HG02623 (cell line): ENCODE measurements at regions not wholly inside any gene's neighbourhood (a gene's known extent, or its start where the extent isn't known, plus 50 kb on each side); places are given as distances from the start of the nearest gene placed in this dataset.
A peak's percentile ranks its signal among the peaks of the same experiment; 100 is the strongest.
"Not testable (repeated sequence)": the region's sequence is repeated elsewhere in the genome, so short reads cannot be mapped to it uniquely, and the experiment has no call there.

Experiments used
- ATAC-seq: cut with Tn5 transposase; IDR thresholded peaks from one replicate; pipeline ENCODE4 v1.9.1; 2021; ENCODE audit warnings: moderate library complexity; ENCODE audit not compliant: unreplicated experiment

DNA sequence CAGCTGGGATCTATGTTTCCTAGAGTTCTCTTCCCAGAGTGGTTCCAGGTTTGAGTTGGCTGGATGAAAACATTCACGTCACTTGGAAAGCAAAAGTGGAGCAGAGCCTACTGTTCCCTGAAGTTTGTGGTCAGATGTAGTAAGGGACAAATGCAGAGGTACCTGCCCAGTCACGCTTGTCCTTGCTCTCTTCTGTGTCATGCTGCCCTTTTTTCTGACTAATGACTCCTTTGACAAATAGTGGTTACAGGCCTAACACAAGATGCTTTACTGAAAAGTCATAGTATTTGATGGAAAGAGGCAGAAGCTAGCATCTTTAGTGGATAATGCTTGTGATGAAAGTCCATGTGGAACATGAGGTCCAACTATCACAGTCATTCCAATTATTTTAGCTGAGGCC lies 881.4 kb upstream of the B3GALT2 start:
- ATAC-seq = no peak

DNA sequence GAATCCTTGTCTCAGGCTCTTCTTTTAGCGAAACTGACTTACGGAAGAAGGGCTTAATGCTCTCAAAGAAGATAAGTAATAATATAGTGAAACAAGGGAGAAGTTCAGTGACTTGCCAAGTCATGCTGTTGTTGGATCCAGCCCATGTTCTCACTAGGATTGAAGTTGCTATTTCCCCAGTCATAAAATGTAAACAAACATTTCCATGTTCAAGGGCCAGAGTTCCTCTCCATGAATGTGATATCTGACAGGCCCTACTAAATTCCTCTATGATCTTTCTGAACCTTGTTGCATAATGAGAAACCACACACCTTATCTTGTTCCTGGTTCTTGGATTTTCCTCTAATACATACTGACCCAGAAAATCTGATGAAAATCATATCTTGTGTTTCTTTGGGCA lies 876.5 kb upstream of the B3GALT2 start:
- no peak for ATAC-seq

DNA sequence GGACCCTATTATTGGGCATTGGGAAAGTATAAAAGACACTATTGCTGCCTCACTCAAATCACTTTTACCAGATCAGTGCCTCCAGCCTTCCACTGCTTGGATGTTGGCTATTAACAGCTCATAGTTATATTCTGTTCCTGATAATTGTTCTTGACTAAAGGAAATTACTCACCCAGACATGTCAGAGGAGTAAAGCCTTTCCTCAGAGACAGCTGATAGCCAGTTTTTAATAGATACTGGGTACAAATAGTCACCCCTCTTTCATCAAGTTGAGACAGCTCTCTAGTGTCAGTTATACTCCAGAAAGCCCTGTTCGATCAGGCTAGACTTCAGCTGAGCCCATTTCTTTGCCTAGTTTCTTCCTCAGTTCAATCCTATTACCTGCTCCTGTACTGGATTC lies 876.1 kb upstream of the B3GALT2 start:
- ATAC-seq = no peak

DNA sequence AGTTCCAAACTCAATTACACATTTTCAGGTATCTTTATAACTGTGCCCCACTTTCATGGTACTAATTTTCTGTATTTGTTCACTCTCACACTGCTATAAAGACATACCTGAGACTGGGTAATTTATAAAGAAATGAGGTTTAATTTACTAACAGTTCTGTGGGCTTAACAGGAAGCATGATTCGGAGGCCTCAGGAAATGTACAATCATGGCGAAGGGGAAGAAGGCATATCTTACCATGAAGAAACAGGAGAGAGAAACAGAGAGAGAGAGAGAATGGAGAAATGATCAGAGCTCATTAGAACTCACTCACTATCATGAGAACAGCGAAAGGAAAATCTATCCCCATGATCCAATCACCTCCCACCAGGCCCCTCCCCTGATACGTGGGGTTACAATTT lies 874.1 kb upstream of the B3GALT2 start:
- ATAC-seq = no peak

DNA sequence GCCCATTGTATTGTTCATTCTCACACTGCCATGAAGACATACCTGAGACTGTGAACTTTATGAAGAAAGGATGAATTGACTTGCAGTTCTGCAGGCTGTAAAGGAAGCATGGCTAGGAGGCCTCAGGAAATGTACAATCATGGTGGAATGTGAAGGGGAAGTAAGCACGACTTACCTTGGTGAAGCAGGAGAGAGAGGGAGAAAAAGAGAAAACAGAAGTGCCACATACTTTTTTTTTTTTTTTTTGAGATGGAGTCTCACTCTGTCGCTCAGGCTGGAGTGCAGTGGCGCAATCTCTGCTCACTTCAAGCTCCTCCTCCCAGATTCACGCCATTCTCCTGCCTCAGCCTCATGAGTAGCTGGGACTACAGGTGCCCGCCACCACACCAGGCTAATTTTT lies 871.9 kb upstream of the B3GALT2 start:
- ATAC-seq = not testable (repeated sequence)

DNA sequence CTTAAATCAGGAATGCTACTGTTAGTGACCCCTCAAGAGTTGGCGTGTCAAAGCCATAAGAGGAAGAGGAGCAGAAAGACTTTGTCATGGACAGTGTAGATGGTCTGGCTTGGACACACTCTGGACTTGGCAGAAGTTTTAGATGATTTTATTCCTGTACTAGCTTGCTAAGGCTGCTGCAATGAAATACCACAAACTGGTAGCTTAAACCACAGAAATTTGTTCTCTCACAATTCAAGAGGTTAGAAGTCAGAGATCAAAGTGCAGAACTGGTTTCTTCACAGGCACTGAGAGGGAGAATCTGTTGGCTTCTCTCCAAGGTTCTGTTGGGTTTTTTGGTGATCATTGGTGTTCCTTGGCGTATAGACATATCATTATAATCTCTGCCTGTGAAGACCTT lies 869.8 kb upstream of the B3GALT2 start:
- no peak for ATAC-seq

DNA sequence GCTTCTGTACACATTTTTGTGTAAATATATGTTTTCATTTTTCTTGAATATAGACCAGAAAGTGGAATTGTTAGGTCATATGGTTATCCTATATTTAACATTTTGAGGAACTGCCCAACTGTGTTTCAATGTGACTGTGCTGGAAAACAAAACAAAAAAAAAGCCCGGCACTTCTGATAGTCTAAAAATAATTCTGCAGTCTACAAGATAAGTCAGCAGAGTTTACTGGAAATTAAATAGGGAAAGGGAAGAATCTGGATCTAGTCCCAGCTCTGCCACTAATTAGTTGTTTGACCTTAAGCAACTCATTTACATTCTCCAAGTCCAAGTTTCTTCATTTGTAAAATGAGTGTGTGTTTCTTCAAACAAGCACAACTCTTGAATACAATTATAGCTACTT lies 869.1 kb upstream of the B3GALT2 start:
- ATAC-seq = no peak

DNA sequence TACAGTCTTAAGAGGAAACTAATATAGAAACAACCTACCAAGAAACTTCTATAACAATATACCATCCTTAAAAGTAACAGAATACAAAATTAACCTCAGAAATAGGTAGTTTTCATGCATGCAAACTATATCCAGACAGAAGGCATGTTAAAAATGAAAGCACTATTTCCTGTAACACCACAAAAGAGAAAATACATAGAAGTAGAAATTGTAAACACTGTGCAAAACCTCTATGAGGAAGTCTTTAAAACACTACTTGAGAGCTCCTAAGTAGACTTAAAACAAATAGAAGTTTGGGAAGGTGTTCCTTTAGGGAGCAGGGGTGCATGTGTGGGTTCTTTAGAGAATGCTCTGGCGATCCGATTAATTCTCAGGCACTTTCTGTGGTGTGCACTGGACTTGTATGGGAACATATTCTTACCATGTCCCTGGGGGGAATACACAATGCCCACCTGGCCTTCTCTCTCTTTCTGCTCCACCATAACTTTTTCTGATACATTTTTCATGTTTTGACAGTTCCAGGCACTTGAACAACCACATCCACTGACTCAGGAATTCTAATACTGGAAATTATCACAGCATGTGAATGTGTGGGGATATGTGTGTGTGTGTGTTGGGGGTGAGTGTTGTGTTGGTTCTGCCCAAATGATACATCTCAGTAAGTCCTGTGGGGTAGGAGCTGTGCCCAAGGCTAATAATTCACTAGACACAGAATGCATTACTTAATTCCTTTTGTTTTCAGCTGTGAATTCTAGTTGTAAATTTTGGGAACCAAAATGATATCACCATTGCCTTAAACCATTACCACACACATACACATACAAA lies 866.3 kb upstream of the B3GALT2 start:
- peak; percentile 44 for ATAC-seq

DNA sequence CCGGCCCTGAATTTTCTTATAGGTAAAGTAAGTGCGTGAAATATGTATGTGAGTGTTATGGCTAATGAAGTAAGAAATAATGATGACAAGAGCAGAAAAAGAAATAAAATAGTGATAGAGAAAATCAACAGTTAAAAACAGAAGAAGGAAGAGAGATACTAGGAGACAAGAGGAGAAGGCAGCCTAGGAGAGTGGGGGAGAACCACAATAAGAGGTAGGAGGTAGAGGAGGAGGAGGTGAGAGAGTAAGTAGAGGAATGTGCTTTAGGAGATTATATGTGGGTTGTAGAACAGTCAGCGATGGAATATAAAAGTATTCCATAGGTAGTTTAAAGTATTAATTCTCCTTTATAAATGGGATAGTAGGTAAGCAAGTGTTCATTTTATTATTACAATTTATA lies 861.5 kb upstream of the B3GALT2 start:
- no peak for ATAC-seq

DNA sequence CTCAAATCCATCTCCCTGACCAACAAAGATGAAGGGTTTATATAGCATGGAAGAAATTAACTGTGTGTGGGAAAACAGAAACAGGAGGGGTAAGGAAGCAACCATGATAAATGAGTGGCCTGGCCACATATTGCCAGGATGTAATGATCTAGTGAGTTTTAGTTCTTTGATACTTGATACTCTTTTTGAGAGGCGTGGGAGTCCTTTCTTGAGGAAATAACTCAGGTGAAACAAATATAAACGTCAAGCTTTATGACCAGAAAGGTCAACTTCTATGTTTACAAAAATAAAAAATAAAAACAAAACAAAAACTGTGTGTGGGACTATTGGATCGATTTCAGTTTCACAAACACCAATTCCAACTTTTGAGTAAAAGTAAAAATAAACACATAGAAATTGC lies 860.8 kb upstream of the B3GALT2 start:
- ATAC-seq = no peak

DNA sequence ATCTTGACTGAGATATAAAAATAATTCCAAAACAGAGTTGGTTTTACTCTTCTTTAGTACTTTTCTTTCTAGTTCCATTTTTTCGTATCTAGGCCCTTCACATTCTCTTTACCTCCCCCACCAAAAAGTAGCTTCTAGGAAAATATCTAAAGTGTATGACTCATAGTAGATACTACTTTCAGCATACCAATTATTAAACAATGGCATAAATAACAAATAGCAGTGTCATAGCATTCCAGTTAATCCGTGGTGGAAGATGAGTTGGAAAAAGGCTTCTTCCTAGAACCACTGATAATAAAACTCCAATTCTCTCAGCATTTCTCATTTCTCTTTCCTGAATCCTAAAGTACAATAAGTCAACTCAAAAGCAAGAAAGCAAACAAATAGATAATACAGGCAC lies 859.0 kb upstream of the B3GALT2 start:
- ATAC-seq = no peak

DNA sequence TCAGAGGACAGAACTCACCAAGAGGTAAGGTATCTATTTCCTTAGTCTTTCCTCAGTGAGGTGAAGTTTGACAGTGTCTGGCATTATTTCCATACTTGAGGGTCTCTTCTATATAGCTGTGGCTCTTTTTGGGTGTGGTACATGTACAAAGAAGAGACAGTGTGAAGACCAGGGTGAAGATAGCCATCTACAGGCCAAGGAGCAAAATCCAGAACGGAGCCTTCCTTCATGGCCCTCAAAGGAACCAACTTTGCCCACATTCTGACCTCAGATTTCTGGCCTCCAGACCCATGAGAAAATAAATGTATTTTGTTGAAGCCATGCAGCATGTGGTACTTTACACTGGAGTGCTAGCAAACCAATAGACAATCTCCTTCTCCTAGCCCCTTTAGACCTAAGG lies 858.5 kb upstream of the B3GALT2 start:
- ATAC-seq = no peak

DNA sequence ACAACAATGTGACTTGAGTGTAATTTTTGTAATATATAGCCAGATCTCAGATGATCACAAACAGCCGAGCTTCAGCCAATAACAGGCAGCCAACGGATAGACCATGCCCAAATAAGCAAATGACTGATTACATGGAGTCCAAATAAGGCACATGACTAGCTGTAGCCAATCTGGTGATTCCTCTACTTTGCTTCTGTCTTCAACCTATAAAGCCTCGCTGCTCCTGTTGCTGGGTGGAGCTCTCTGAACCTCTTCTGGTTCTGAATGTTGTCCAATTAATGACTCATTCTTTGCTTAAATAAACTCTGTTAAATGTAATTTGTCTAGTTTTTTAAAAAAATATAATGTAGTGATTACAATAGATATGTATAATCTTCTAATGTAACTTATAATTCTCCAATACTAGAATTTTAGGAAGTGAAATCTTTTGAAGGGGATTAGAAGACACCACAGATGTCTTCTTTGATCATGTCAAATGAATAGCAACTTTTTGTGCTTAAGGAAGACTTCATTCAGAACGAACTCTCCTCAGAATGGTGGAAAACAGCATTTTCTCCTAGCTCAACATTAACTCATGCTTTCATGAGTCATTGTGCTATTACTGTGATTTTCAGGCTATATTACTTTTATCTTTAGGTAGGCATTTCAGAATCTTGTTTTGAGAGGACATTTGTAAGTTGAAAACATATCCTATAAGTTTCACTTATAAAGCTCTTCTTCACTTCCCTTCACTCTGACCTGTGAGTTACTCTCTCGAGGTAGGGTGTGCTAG lies 857.8 kb upstream of the B3GALT2 start:
- no peak for ATAC-seq

DNA sequence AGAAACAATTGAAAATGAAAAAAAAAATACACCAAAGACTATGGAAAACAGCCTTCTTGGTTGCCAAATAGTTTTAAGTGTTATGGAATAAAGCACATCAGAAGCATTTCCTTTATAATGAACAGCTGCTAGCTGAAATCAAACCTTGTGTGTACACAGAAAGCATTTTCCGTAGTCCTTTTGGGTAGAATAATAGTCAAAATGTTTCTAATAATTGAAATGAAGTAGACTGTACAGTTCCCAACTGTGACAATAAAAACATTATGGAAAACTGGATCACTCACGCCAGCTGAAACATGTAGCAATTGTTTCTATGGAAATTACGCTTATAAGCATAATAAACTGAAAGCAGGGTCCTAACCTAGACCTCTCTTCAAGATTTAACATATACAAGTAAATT lies 856.3 kb upstream of the B3GALT2 start:
- ATAC-seq = no peak

DNA sequence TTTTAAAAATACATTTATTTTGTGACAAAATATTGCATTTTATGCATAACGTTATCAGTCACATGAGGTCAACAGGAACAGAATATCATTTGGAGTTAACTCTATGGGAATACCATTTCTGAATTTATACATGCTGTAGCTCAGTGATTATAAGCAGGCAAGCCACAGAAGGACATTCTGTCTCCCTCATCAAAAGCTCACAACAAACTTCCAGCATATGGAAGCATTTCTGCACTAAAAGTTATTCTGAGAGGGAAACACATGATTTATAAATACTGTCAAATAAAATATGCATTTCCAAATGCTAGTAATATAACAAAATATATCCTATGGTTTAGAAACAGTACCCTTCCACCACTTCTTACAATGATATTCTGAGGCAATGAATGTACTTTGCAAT lies 854.1 kb upstream of the B3GALT2 start:
- ATAC-seq = no peak

DNA sequence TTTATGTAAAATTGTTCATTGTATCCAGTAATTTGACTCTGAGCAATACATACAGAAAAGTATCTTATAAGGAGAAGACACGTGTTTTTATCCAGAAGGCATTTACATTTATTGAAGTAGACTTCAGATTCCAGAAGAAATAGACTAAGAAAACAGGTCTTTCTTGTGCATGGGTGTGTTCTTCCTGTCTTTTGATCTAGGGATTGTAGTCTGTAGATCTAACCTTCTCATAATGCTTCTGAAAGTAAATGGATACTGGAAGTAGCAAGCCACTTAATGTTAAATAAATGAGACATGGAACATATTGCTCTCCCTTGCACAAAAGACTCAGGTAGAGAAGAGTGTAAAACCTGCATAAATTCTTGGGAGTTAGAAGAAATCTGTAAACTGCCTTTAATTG lies 853.2 kb upstream of the B3GALT2 start:
- no peak for ATAC-seq

DNA sequence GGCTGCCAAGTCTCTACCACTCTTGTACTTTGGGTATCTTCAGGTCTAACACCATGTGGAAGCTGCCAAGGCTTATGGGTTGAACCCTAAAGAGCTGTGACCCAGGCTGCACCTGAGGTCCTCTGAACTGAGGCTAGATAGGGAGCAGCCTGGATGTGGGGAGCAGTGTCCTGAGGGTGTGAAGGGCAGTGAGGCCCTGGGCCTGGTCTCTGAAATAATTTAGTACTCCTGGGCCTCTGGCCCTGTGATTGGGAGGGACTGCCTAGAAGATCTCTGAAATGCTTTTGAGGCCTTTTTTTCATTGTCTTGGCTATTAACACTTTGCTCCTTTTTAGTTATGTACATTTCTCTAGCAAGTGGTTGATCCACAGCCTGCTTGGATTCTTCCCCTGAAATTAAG lies 847.2 kb upstream of the B3GALT2 start:
- no peak for ATAC-seq

DNA sequence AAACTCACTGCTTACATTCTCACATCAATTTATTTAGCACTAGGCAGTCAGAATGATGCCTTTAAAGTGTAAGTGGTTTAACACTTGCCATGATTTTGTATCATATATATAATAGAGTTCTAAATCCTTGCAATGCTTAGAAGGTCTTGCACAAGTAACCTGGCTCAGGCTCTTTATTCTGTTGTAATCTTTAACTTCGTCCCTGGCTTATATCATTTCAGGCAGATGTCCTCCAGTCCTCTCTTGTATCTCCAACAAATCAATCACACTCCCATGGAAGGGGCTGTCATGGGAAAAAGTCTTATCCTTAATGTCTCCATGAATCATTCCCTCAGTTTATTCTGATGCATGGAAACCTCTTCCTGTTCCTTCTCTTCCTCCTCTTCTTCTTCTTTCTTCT lies 841.6 kb upstream of the B3GALT2 start:
- ATAC-seq = no peak

DNA sequence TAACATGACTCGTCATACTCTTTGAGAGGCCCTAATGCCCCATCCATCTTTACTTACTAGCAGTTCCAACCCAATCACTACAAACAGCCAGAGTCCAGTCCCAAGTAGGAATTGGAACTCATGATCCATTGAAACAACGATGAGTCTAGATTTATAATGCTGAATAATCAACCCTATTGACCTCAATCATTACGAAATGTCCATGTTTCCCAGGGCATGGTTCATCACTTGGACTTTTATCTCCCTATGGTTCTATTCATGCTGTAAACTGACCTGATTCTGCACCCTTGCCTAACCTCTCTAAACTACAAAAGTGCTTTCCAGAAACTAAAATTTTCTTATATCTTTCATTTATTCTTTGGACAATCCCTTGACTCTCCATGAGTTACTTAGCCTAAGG lies 840.0 kb upstream of the B3GALT2 start:
- no peak for ATAC-seq

DNA sequence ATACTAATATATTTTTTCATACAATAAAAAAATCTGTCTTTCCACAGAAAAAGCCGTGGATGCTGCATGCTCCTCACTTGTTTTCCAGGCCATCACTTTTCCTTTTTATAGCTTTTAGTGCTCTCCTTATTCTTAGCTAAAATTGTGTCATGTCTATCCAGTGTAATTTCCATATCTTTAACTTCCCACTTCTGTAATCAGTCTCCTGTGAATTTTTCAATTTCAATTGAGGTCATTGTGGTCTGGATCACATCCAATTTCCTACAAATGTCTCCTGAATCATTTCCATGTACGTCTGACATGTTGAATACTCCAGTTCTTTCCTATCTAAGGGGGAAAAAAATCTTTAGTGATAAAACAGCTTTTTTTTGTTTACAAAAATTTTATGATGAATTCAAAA lies 838.2 kb upstream of the B3GALT2 start:
- no peak for ATAC-seq

DNA sequence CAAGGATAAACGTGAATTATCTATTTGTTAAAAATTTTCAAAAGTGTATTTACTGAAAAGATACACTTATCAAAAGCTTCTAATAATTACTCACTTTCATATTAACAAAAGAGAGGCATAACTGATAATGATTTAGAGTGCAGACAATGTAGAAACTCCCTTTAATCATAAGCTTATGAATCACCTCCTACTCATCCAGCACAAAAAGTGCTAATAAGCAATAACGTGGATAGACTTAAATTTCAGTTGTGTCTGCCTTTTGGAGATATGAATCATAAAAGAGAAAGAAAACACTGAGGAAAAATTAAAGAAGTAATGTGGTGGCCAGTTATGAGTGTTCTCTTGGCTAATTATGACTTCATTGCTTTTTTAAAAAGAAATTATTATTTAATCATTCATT lies 827.6 kb upstream of the B3GALT2 start:
- no peak for ATAC-seq

DNA sequence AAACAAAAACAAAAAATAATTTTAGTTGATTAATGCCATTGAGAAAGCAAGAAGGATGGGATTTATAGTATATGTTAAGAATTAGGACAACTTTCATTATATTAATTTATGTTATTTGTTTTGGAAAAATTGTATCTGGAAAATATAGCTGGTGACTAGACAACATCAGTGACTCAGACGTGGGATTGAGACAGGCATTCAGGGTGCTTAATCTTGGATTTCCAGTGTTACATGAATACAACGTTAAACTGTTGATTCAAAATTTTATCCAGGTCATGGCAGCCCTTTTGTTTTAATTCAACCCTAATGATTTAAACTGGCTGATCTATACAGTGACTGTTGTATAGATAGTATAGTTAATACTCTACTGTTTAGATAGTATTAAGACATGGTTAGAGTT lies 827.1 kb upstream of the B3GALT2 start:
- no peak for ATAC-seq

DNA sequence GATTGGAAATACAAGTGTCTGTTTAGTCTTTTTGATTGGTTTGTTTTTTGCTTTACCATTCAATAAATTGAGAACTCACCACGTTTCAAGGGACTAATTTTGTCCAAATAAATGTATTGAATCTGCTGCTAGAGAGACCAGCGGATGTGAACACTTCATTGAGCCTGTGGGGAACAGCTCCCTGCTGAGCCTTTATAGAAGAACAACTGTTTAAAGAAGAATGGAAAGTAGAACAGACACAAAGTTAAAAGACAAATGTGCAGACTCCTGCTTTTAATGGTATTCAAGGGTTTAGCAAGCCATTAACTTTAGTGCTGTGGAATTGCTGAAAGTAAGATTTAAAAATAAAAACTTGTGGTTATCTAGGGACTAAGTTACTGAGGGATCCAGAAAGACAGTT lies 817.7 kb upstream of the B3GALT2 start:
- ATAC-seq = no peak
